22Rv1 (cell line): ENCODE measurements at regions not wholly inside any gene's neighbourhood (a gene's known extent, or its start where the extent isn't known, plus 50 kb on each side); places are given as distances from the start of the nearest gene placed in this dataset.

Experiments
- H3K27ac ChIP-seq: fragments of 450-650 bp; 2 replicates; pipeline ENCODE4 v1.5.1; 2017
- ZFX ChIP-seq: fragments of 450-650 bp; IDR thresholded peaks from 2 replicates; pipeline ENCODE4 v1.6.1; 2017; ENCODE audit warnings: antibody characterized with exemption, borderline replicate concordance
- TF ChIP-seq, protein P1 (sequence below): fragments of 450-650 bp; IDR thresholded peaks from 2 replicates; pipeline ENCODE4 v1.5.1; 2017; ENCODE audit warnings: mild to moderate bottlenecking

GRCh38 chr14:54338696-54339317 lies 58.0 kb upstream of the CDKN3 start:
- no peak overlapping the region for H3K27ac ChIP-seq
- no peak for TF ChIP-seq ZFX
- TF ChIP-seq, protein P1, sequence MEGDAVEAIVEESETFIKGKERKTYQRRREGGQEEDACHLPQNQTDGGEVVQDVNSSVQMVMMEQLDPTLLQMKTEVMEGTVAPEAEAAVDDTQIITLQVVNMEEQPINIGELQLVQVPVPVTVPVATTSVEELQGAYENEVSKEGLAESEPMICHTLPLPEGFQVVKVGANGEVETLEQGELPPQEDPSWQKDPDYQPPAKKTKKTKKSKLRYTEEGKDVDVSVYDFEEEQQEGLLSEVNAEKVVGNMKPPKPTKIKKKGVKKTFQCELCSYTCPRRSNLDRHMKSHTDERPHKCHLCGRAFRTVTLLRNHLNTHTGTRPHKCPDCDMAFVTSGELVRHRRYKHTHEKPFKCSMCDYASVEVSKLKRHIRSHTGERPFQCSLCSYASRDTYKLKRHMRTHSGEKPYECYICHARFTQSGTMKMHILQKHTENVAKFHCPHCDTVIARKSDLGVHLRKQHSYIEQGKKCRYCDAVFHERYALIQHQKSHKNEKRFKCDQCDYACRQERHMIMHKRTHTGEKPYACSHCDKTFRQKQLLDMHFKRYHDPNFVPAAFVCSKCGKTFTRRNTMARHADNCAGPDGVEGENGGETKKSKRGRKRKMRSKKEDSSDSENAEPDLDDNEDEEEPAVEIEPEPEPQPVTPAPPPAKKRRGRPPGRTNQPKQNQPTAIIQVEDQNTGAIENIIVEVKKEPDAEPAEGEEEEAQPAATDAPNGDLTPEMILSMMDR: peak; percentile 80

DNA sequence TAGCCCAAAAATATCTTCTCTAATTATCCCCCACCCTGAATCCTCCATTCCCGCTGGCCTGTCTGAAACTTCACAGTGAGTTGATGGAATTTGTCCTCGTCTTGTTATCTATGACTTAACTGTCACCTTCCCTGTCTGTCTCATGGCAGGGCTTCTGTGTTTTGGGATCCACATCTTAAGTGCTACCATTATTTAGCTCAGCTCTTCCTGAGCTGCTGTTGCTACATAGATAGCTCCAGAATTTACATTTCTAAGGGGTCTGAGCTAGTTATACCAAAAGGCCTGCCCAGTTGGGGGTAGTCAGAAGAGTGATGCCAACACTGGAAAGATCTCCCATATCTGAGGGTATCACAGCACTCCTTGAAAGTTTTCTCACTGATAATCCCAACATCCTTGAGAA lies 57.0 kb upstream of the CDKN3 start:
- no peak overlapping the region for H3K27ac ChIP-seq

GRCh38 chr14:54342806-54343205 lies 54.0 kb upstream of the CDKN3 start:
- no peak for TF ChIP-seq ZFX
- TF ChIP-seq, protein P1: no peak
- no peak overlapping the region for H3K27ac ChIP-seq

More for the DNA sequence above, 57.0 kb upstream of the CDKN3 start:
- TF ChIP-seq, protein P1: no peak
- no peak for TF ChIP-seq ZFX

DNA sequence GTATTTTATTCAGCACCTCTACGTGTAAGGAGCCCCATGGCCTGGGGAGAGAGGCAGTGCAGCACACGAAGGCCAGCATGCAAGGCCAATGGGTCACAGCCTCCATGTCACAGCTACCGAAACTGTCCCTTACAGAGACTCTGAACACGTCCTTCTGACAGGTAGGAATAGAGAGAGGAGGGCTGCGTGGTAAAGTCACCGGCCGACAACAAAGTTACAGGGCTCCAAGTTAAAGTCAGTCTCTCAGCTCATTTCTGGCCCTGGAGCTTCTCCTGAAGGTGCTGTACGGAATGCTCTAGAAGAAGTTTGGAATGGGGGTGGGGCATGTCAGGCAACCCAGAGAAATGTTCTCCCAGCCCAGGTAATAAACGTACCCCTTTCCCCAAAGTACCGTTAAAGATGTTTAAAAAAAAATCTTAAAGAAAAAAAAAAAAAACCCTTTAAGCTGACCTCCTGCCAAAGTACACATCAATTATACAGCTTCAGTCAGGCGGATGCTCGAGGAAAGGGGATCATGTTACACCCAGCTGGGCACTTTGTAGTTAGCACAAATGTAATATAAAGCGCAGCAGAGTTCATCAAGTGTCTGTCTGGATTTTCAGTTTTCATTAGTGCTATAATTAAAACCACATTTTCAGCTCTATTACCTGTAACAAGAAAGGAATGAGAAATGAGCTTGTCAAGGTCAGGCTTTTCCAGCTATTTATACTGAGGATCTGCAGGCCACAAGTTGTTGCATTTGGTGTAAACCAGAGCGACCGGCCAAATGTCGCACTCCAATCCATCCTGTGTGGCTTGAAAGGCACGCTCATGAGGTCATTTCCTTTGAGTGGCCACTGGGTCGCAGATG lies 53.3 kb upstream of the CDKN3 start:
- TF ChIP-seq, protein P1: no peak
- no peak for TF ChIP-seq ZFX
- peak overlapping the region; percentile 34; the same call in 1 of the 2 replicates for H3K27ac ChIP-seq

GRCh38 chr14:54344445-54344844 lies 52.4 kb upstream of the CDKN3 start:
- H3K27ac ChIP-seq: no peak overlapping the region
- TF ChIP-seq, protein P1: no peak
- no peak for TF ChIP-seq ZFX

GRCh38 chr14:54346257-54346656 lies 50.5 kb upstream of the CDKN3 start:
- TF ChIP-seq, protein P1: no peak
- TF ChIP-seq ZFX: no peak
- no peak overlapping the region for H3K27ac ChIP-seq
